ENCODE measurements at regions not wholly inside any gene's neighbourhood (a gene's known extent, or its start where the extent isn't known, plus 50 kb on each side); places are given as distances from the start of the nearest gene placed in this dataset.

GRCh38 chr3:163971861-163972260, 1106.4 kb downstream of the SI start:
- no peak for TF ChIP-seq CREB1 (IDR thresholded peaks at IDR 0.05; ENCODE audit: low read depth)
- no peak for TF ChIP-seq RAD21 (IDR thresholded peaks at IDR 0.05; ENCODE audit: low read depth)
- no peak for TF ChIP-seq FOXM1 (IDR thresholded peaks at IDR 0.05; ENCODE audit: borderline replicate concordance, low read depth)
- no peak for TF ChIP-seq TCF12 (IDR thresholded peaks at IDR 0.05; ENCODE audit: low read depth)
- TF ChIP-seq TEAD4 (IDR thresholded peaks at IDR 0.05) = no peak
- no peak for TF ChIP-seq ZBTB7A (IDR thresholded peaks at IDR 0.05; ENCODE audit: low read depth)
- no peak for TF ChIP-seq YY1 (IDR thresholded peaks at IDR 0.05; ENCODE audit: low read depth)
- TF ChIP-seq EP300 (IDR thresholded peaks at IDR 0.05; ENCODE audit: borderline replicate concordance) = no peak
- TF ChIP-seq TAF1 (IDR thresholded peaks at IDR 0.05; ENCODE audit: low read depth) = no peak
- TF ChIP-seq, protein P1, sequence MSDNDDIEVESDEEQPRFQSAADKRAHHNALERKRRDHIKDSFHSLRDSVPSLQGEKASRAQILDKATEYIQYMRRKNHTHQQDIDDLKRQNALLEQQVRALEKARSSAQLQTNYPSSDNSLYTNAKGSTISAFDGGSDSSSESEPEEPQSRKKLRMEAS (IDR thresholded peaks at IDR 0.05) = no peak
